ENCODE measurements at regions not wholly inside any gene's neighbourhood (a gene's known extent, or its start where the extent isn't known, plus 50 kb on each side); places are given as distances from the start of the nearest gene placed in this dataset.

- H3K4me1 ChIP-seq (ENCODE audit: control insufficient read depth, insufficient read depth, low read length), result no peaks in the 10 kb centered on the region
- no peaks in the 10 kb centered on the region for H3K79me2 ChIP-seq (ENCODE audit: control insufficient read depth, insufficient read depth, low read length)
- no peak overlapping the region for H2AFZ ChIP-seq (ENCODE audit: control insufficient read depth, low read depth, low read length)
- RAD21 ChIA-PET (ENCODE audit: unreplicated experiment), result no interaction called here
- H3K9ac ChIP-seq (ENCODE audit: control insufficient read depth, insufficient read depth, low read length), result no peak overlapping the region
- no peaks in the 10 kb centered on the region for H3K27me3 ChIP-seq (replicated peaks in 1 of 2; ENCODE audit: control insufficient read depth in 2 of 2, insufficient read depth in 2 of 2, low read length in 1 of 2)
- CTCF ChIA-PET, result no interaction called here
- intact Hi-C loops (cut with micrococcal nuclease; ENCODE audit: unreplicated experiment), result no loop called here
- TF ChIP-seq ETV6 (conservative IDR thresholded peaks at IDR 0.05 in 1 of 2, IDR thresholded peaks at IDR 0.05 in 1 of 2; ENCODE audit: borderline replicate concordance in 1 of 2, low read depth in 1 of 2), result no peak
- no peak for TF ChIP-seq ZBTB4 (CRISPR knock-in tag; IDR thresholded peaks at IDR 0.05)
- no peak for TF ChIP-seq SREBF2 (IDR thresholded peaks at IDR 0.05; ENCODE audit: low read length)
- TF ChIP-seq ZNF24 (IDR thresholded peaks at IDR 0.05), result no peak
- no peak for TF ChIP-seq ZZZ3 (IDR thresholded peaks at IDR 0.05; ENCODE audit: control insufficient read depth, insufficient read length, low read depth)
- TF ChIP-seq CHD2 (IDR thresholded peaks at IDR 0.05; ENCODE audit: borderline replicate concordance, low read depth, low read length), result no peak
- TF ChIP-seq CREM (IDR thresholded peaks at IDR 0.05; ENCODE audit: low read depth), result no peak
- no peak for TF ChIP-seq IRF3 (IDR thresholded peaks at IDR 0.05)
- TF ChIP-seq PAX8 (IDR thresholded peaks at IDR 0.05), result no peak
- TF ChIP-seq RELA (IDR thresholded peaks at IDR 0.05; ENCODE audit: borderline replicate concordance, partially characterized antibody), result no peak
- TF ChIP-seq SIN3A (IDR thresholded peaks at IDR 0.05; ENCODE audit: low read depth, low read length), result no peak
- no peak for TF ChIP-seq ZBTB40 (IDR thresholded peaks at IDR 0.05; ENCODE audit: borderline replicate concordance)
- ATAC-seq (no peak), FAIRE-seq (no peak), DNase-seq (ENCODE audit: low read depth, low spot score) (no peak)
- no peak overlapping the region for H3K4me3 ChIP-seq
- no peaks in the 10 kb centered on the region for H3K9me3 ChIP-seq (replicated peaks; ENCODE audit: control insufficient read depth, insufficient read depth, low read length)
- H3K36me3 ChIP-seq (ENCODE audit: control insufficient read depth in 2 of 2, insufficient read depth in 2 of 2, low read length in 1 of 2), result no peaks in the 10 kb centered on the region
- SMC1A ChIA-PET (ENCODE audit: uncharacterized antibody, unreplicated experiment), result no interaction called here
- no peak overlapping the region for H3K27ac ChIP-seq (ENCODE audit: control insufficient read depth, insufficient read depth)
- no peaks in the 10 kb centered on the region for H4K20me1 ChIP-seq (ENCODE audit: control insufficient read depth, insufficient read depth)
- in situ Hi-C loops (cut with MboI), result no loop called here
- WGBS (ENCODE audit: insufficient coverage, insufficient replicate concordance, low lambda C conversion rate, missing lambda C conversion rate), result 39% methylated on average over 11 of the region's 11 CpGs
- H3K4me2 ChIP-seq (ENCODE audit: control insufficient read depth, insufficient read depth), result no peak overlapping the region
- POLR2A ChIA-PET, result no interaction called here
- BruUV-seq (replicated peaks), result no TSS peak
Measured at GRCh38 chr18:73279498-73279897, 411.7 kb upstream of the NETO1 start.
